ENCODE measurements at regions not wholly inside any gene's neighbourhood (a gene's known extent, or its start where the extent isn't known, plus 50 kb on each side); places are given as distances from the start of the nearest gene placed in this dataset.
A peak's percentile ranks its signal among the peaks of the same experiment; 100 is the strongest.

DNA sequence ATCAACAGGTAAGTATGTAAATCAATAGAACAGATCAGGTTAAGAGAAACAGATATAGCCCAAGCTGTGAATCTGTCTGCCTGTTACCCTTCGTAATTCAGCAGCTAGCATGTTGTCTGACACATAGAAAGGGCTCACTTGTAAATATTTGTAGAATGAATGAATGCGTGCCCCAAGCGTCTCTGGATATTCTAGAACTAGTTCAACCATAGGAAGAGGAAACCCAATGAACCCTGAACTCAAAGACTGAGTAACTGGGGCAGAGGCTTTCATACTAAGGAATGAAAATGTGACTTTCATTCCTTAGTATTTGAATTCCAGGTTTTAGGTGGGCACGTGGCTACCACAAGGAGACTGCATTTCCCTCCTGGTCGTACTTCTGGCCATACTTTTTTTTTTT lies 60.1 kb upstream of the SMYD2 start:
- Histone ChIP-seq H3K4me3 (no peak overlapping the region), H3K36me3 (no peaks in the 10 kb centered on the region), H3K4me1 (peaks cover 0 to 12% (median 8%) of the 10 kb centered on the region in 4 donors), H3K9me3 (no peaks in the 10 kb centered on the region), H3K27ac (no peak overlapping the region), H3K27me3 (no peaks in the 10 kb centered on the region)
- intact Hi-C loops (cut with DNase I): no loop called here
- DNase-seq: no peak
- TF ChIP-seq POLR2AphosphoS5 (IDR thresholded peaks at IDR 0.05): no peak
- TF ChIP-seq EP300 (IDR thresholded peaks at IDR 0.05): no peak
- no peak for TF ChIP-seq POLR2A (IDR thresholded peaks at IDR 0.05)
- TF ChIP-seq, protein P1, sequence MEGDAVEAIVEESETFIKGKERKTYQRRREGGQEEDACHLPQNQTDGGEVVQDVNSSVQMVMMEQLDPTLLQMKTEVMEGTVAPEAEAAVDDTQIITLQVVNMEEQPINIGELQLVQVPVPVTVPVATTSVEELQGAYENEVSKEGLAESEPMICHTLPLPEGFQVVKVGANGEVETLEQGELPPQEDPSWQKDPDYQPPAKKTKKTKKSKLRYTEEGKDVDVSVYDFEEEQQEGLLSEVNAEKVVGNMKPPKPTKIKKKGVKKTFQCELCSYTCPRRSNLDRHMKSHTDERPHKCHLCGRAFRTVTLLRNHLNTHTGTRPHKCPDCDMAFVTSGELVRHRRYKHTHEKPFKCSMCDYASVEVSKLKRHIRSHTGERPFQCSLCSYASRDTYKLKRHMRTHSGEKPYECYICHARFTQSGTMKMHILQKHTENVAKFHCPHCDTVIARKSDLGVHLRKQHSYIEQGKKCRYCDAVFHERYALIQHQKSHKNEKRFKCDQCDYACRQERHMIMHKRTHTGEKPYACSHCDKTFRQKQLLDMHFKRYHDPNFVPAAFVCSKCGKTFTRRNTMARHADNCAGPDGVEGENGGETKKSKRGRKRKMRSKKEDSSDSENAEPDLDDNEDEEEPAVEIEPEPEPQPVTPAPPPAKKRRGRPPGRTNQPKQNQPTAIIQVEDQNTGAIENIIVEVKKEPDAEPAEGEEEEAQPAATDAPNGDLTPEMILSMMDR (IDR thresholded peaks at IDR 0.05): no peak
- WGBS, 2 donors: 85 to 86% methylated on average over 5 of the region's 5 CpGs

DNA sequence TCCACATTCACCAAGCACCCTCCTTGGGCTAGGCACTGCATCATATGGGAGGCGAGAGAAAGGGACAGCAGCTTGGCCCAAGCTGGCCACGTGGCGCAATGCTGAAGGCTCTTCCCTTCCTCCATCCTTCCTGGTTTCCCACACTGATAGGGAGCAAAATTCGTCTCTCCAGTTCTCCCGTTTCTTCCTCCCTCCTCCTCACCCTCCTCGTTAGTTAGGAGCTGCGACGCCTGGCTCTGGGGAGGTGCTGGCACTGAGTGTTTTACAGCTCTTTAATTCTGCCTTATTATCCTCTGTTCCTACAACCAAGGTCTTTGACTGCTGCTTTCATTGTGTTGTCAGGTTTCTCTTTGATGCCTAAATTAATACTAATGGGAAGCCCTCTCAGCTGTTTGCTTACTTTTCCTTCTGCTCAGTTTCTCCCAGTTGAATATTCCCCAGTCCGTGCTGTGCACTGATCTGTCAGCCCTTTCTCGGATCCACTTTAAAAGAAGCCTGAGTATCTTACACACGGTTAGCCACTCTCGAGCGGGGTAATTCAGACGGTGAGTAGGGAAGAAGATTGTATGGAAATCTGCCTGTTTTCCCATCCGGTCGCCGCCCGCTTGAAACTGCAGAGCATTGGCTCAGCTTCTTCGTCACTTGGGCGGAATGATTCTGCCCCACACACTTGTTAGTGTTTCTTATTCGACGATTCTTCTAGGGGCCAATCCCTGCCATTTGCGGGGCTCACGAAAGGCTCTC lies 56.2 kb upstream of the SMYD2 start:
- intact Hi-C loops (cut with DNase I): no loop called here
- Histone ChIP-seq H3K4me3 (peak overlapping the region; percentile 12 to 39 (median 31)), H3K27ac (no peak overlapping the region), H3K9me3 (no peaks in the 10 kb centered on the region), H3K4me1 (peaks cover 0 to 12% (median 8%) of the 10 kb centered on the region in 4 donors), H3K27me3 (no peaks in the 10 kb centered on the region), H3K36me3 (no peaks in the 10 kb centered on the region)
- DNase-seq: no peak
- 11 to 26% methylated on average over 24 of the region's 24 CpGs for WGBS, 2 donors
- TF ChIP-seq, protein P1 (IDR thresholded peaks at IDR 0.05): no peak
- TF ChIP-seq POLR2AphosphoS5 (IDR thresholded peaks at IDR 0.05) (no peak), EP300 (IDR thresholded peaks at IDR 0.05) (no peak), POLR2A (IDR thresholded peaks at IDR 0.05) (no peak)

DNA sequence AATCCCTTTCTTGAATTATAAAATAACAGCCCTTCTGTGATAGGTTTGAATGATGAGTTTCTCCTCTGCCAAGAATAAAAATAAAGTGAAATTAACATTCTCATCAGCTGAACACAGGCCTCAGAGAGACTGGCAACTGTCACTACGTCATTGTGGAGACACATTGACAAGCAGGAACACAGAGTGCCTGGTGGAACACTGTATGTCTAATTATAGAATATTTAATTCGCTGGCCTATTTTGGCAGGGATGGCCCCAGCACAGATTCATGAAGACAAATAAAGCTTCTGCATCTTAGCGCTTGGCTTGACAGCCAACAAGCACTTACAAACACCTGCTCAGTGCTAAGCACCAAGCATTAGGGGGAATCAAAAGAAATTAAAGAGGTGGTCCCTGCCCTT lies 52.0 kb upstream of the SMYD2 start:
- no peaks in the 10 kb centered on the region for H3K9me3 ChIP-seq
- peaks cover 0 to 12% (median 8%) of the 10 kb centered on the region in 4 donors for H3K4me1 ChIP-seq
- no peak overlapping the region for H3K4me3 ChIP-seq
- H3K27me3 ChIP-seq: no peaks in the 10 kb centered on the region
- TF ChIP-seq, protein P1 (IDR thresholded peaks at IDR 0.05): no peak
- TF ChIP-seq POLR2A (IDR thresholded peaks at IDR 0.05) (no peak), EP300 (IDR thresholded peaks at IDR 0.05) (no peak), POLR2AphosphoS5 (IDR thresholded peaks at IDR 0.05) (no peak)
- no peak for DNase-seq
- 88 to 89% methylated on average over 3 of the region's 3 CpGs for WGBS, 2 donors
- intact Hi-C loops (cut with DNase I): no loop called here
- no peaks in the 10 kb centered on the region for H3K36me3 ChIP-seq
- H3K27ac ChIP-seq: no peak overlapping the region

DNA sequence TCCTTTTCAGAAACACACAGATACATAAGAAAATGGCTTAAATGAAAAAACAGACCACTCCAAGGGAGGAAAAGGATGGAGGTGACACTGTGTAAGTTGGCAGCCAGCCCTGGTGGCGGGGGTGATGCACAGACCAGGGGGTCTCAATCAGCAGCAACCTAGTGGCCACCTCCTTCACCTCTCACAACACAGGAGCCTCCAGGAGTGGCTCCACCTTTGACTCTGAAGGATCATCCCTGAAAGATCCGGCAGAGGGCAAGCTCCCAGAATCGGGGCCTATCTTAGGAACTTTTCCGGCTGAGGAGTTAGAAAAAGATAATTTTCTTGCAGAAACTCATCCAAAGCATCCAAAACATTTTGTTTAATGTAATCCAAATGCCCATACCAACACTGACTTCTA lies 51.2 kb upstream of the SMYD2 start:
- intact Hi-C loops (cut with DNase I): no loop called here
- no peak for DNase-seq

More for the DNA sequence above, 51.2 kb upstream of the SMYD2 start:
- TF ChIP-seq EP300 (IDR thresholded peaks at IDR 0.05) (no peak), POLR2A (IDR thresholded peaks at IDR 0.05) (no peak), POLR2AphosphoS5 (IDR thresholded peaks at IDR 0.05) (no peak)
- TF ChIP-seq, protein P1 (IDR thresholded peaks at IDR 0.05): no peak
- H3K27ac ChIP-seq: no peak overlapping the region
- H3K27me3 ChIP-seq: no peaks in the 10 kb centered on the region
- no peaks in the 10 kb centered on the region for H3K36me3 ChIP-seq
- H3K4me3 ChIP-seq: no peak overlapping the region
- 91 to 92% methylated on average over 4 of the region's 4 CpGs for WGBS, 2 donors
- H3K4me1 ChIP-seq: peaks cover 0 to 6% (median 2%) of the 10 kb centered on the region in 4 donors
- H3K9me3 ChIP-seq: no peaks in the 10 kb centered on the region

Measured in sigmoid colon (tissue), 6 donors.